Osteocyte (in vitro differentiated cells): ENCODE measurements at regions not wholly inside any gene's neighbourhood (a gene's known extent, or its start where the extent isn't known, plus 50 kb on each side); places are given as distances from the start of the nearest gene placed in this dataset.

Source experiments
- DNase-seq: peaks from one replicate; pipeline ENCODE4 v3.0.0; 2021; ENCODE audit warnings: mixed read lengths; ENCODE audit not compliant: unreplicated experiment; ENCODE audit errors: extremely low spot score
- H3K27ac Mint-ChIP-seq: one replicate; pipeline ENCODE4 v1.8.0; 2021; ENCODE audit warnings: mild to moderate bottlenecking, mixed read lengths; ENCODE audit not compliant: unreplicated experiment
- H3K27me3 Mint-ChIP-seq: one replicate; pipeline ENCODE4 v1.8.0; 2021; ENCODE audit warnings: mixed read lengths; ENCODE audit not compliant: unreplicated experiment
- H3K36me3 Mint-ChIP-seq: one replicate; pipeline ENCODE4 v1.8.0; 2021; ENCODE audit warnings: mixed read lengths; ENCODE audit not compliant: unreplicated experiment
- H3K4me1 Mint-ChIP-seq: one replicate; pipeline ENCODE4 v1.8.0; 2021; ENCODE audit warnings: mixed read lengths; ENCODE audit not compliant: unreplicated experiment
- H3K4me3 Mint-ChIP-seq: one replicate; pipeline ENCODE4 v1.8.0; 2021; ENCODE audit warnings: mild to moderate bottlenecking, moderate library complexity, mixed read lengths; ENCODE audit not compliant: unreplicated experiment
- H3K9me3 Mint-ChIP-seq: one replicate; pipeline ENCODE4 v1.8.0; 2021; ENCODE audit warnings: mixed read lengths; ENCODE audit not compliant: unreplicated experiment
- CTCF ChIP-seq: fragments of 200-600 bp; sonication (generic); IDR thresholded peaks from 2 replicates; pipeline ENCODE4 v1.5.0; 2021; ENCODE audit warnings: antibody characterized with exemption, mild to moderate bottlenecking, moderate library complexity

GRCh38 chr7:156059369-156059768, 247.1 kb upstream of the SHH start:
- TF ChIP-seq CTCF = no peak
- H3K27me3 Mint-ChIP-seq = no peaks in the 10 kb centered on the region
- no peak overlapping the region for H3K4me3 Mint-ChIP-seq
- peaks cover 36% of the 10 kb centered on the region for H3K9me3 Mint-ChIP-seq
- DNase-seq = no peak
- no peak overlapping the region for H3K27ac Mint-ChIP-seq
- no peaks in the 10 kb centered on the region for H3K36me3 Mint-ChIP-seq
- H3K4me1 Mint-ChIP-seq = no peaks in the 10 kb centered on the region

- DNase-seq = no peak
- H3K9me3 Mint-ChIP-seq = peaks cover 43% of the 10 kb centered on the region
- no peak for TF ChIP-seq CTCF
- no peaks in the 10 kb centered on the region for H3K27me3 Mint-ChIP-seq
- H3K4me3 Mint-ChIP-seq = no peak overlapping the region
- H3K4me1 Mint-ChIP-seq = no peaks in the 10 kb centered on the region
- no peak overlapping the region for H3K27ac Mint-ChIP-seq
- H3K36me3 Mint-ChIP-seq = no peaks in the 10 kb centered on the region
Measured at GRCh38 chr7:156058248-156058647, 246.0 kb upstream of the SHH start.

- no peaks in the 10 kb centered on the region for H3K36me3 Mint-ChIP-seq
- DNase-seq = no peak
- no peaks in the 10 kb centered on the region for H3K4me1 Mint-ChIP-seq
- no peaks in the 10 kb centered on the region for H3K27me3 Mint-ChIP-seq
- no peak for TF ChIP-seq CTCF
- H3K4me3 Mint-ChIP-seq = no peak overlapping the region
- H3K9me3 Mint-ChIP-seq = peaks cover 38% of the 10 kb centered on the region
- H3K27ac Mint-ChIP-seq = no peak overlapping the region
Measured at GRCh38 chr7:156056534-156056933, 244.3 kb upstream of the SHH start.

GRCh38 chr7:156055206-156055822, 243.1 kb upstream of the SHH start:
- Mint-ChIP-seq H3K36me3 (no peaks in the 10 kb centered on the region), H3K4me3 (no peak overlapping the region), H3K27me3 (no peaks in the 10 kb centered on the region), H3K27ac (no peak overlapping the region), H3K9me3 (peaks cover 34% of the 10 kb centered on the region), H3K4me1 (no peaks in the 10 kb centered on the region)
- DNase-seq = no peak
- TF ChIP-seq CTCF = no peak

GRCh38 chr7:156051884-156052283, 239.6 kb upstream of the SHH start:
- H3K27me3 Mint-ChIP-seq = no peaks in the 10 kb centered on the region
- no peak for TF ChIP-seq CTCF
- H3K36me3 Mint-ChIP-seq = no peaks in the 10 kb centered on the region
- no peak overlapping the region for H3K4me3 Mint-ChIP-seq
- DNase-seq = no peak
- H3K9me3 Mint-ChIP-seq = peaks cover 31% of the 10 kb centered on the region
- H3K4me1 Mint-ChIP-seq = no peaks in the 10 kb centered on the region
- H3K27ac Mint-ChIP-seq = no peak overlapping the region
